ENCODE measurements at regions not wholly inside any gene's neighbourhood (a gene's known extent, or its start where the extent isn't known, plus 50 kb on each side); places are given as distances from the start of the nearest gene placed in this dataset.

DNA sequence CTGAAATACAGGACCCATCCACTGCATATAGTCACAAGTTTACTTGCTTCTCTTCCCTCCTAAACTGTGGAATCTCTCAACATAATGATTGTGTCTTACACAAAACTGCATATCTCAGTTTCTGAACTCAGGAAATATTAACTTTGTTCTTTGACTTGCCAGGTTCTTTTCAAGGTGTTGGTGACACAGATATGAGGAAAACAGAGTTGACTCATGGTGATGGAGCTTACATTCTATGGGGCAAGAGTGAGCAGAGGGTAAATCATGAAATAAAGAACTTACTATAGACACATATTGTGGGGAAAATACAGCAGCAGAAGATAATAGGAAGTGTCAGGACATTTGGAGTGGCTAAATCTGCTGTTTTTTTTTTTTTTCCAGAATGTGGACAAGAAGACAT lies 72.5 kb upstream of the IGFBP3 start:
- no peak overlapping the region for H3K27ac ChIP-seq
- intact Hi-C loops (cut with DNase I) = no loop called here

GRCh38 chr7:45992826-45993225 lies 71.8 kb upstream of the IGFBP3 start:
- H3K4me3 ChIP-seq = no peak overlapping the region
- no peaks in the 10 kb centered on the region for H3K36me3 ChIP-seq
- intact Hi-C loops (cut with DNase I) = no loop called here
- DNase-seq (ENCODE audit: low spot score in 2 of 2) = no peak
- H3K9me3 ChIP-seq = peaks cover 6 to 17% of the 10 kb centered on the region in 2 donors
- H3K27ac ChIP-seq = no peak overlapping the region
- TF ChIP-seq CTCF (IDR thresholded peaks at IDR 0.05) = no peak
- peaks cover 0 to under 1% of the 10 kb centered on the region in 2 donors for H3K4me1 ChIP-seq
- H3K27me3 ChIP-seq = no peaks in the 10 kb centered on the region

More for the DNA sequence above, 72.5 kb upstream of the IGFBP3 start:
- H3K27me3 ChIP-seq = no peaks in the 10 kb centered on the region
- no peak for TF ChIP-seq CTCF (IDR thresholded peaks at IDR 0.05)
- DNase-seq (ENCODE audit: low spot score in 2 of 2) = no peak
- H3K36me3 ChIP-seq = no peaks in the 10 kb centered on the region
- H3K9me3 ChIP-seq = peaks cover 6 to 17% of the 10 kb centered on the region in 2 donors
- H3K4me3 ChIP-seq = no peak overlapping the region
- H3K4me1 ChIP-seq = no peaks in the 10 kb centered on the region

GRCh38 chr7:45990276-45990675 lies 69.2 kb upstream of the IGFBP3 start:
- no peak overlapping the region for H3K27ac ChIP-seq
- peaks cover 0 to 6% of the 10 kb centered on the region in 2 donors for H3K9me3 ChIP-seq
- TF ChIP-seq CTCF (IDR thresholded peaks at IDR 0.05) = no peak
- H3K27me3 ChIP-seq = no peaks in the 10 kb centered on the region
- H3K4me3 ChIP-seq = no peak overlapping the region
- no peaks in the 10 kb centered on the region for H3K36me3 ChIP-seq
- intact Hi-C loops (cut with DNase I) = no loop called here
- peaks cover 0 to 6% of the 10 kb centered on the region in 2 donors for H3K4me1 ChIP-seq
- DNase-seq (ENCODE audit: low spot score in 2 of 2) = no peak

DNA sequence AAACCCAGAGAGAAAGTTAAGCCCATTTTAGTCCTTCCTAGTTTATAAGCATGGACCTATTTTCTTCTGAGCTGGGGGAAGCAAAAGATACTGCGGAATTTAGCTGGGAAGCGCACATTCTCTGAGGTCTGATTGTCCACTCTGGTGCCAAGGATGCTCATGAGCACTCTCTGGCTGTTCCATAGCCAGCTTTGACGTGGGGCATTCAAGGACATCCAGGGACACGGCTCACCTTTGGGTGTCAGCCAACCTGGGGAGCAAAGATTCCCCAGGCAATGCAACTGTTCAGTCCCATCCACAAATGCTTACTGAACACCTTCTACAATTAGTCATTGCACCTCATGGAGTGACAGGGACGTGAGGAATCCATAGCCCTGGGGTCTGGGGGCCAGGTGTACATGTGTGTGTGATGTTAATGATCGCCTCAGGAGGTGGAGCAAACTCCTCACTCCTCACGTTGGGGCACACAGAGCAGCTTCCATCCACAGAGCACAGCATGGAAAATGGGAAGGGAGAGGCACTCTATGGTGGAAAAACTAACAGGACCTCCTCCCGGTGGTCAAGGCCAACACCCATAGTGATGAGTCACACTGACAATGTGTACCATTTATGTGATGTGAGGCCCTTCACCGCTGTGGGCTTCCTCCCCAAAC lies 67.5 kb upstream of the IGFBP3 start:
- Histone ChIP-seq H3K27ac (no peak overlapping the region), H3K36me3 (no peaks in the 10 kb centered on the region), H3K9me3 (no peaks in the 10 kb centered on the region), H3K4me3 (no peak overlapping the region), H3K4me1 (peaks cover 3 to 19% of the 10 kb centered on the region in 2 donors), H3K27me3 (no peaks in the 10 kb centered on the region)
- no peak for DNase-seq (ENCODE audit: low spot score in 2 of 2)
- intact Hi-C loops (cut with DNase I) = no loop called here
- no peak for TF ChIP-seq CTCF (IDR thresholded peaks at IDR 0.05)

- peaks cover 10 to 27% of the 10 kb centered on the region in 2 donors for H3K4me1 ChIP-seq
- no peaks in the 10 kb centered on the region for H3K27me3 ChIP-seq
- H3K4me3 ChIP-seq = no peak overlapping the region
- no peaks in the 10 kb centered on the region for H3K36me3 ChIP-seq
- no peak for DNase-seq (ENCODE audit: low spot score in 2 of 2)
- peak overlapping the region in 1 of 2 donors; percentile 17 for H3K27ac ChIP-seq
- TF ChIP-seq CTCF (IDR thresholded peaks at IDR 0.05) = no peak
- no peaks in the 10 kb centered on the region for H3K9me3 ChIP-seq
- intact Hi-C loops (cut with DNase I) = no loop called here
Observed at GRCh38 chr7:45987521-45988290, 66.6 kb upstream of the IGFBP3 start.

Measured in ascending aorta (tissue), 2 donors.